NCI-H510A treated with DMSO at 0.1 percent for 48 hours (cell line): ENCODE measurements at regions not wholly inside any gene's neighbourhood (a gene's known extent, or its start where the extent isn't known, plus 50 kb on each side); places are given as distances from the start of the nearest gene placed in this dataset.
A peak's percentile ranks its signal among the peaks of the same experiment; 100 is the strongest.
"Not testable (repeated sequence)": the region's sequence is repeated elsewhere in the genome, so short reads cannot be mapped to it uniquely, and the experiment has no call there.

Source experiments
- DNase-seq: peaks from one replicate; lab custom pipeline; 2025; lab: John Stamatoyannopoulos, UW

DNA sequence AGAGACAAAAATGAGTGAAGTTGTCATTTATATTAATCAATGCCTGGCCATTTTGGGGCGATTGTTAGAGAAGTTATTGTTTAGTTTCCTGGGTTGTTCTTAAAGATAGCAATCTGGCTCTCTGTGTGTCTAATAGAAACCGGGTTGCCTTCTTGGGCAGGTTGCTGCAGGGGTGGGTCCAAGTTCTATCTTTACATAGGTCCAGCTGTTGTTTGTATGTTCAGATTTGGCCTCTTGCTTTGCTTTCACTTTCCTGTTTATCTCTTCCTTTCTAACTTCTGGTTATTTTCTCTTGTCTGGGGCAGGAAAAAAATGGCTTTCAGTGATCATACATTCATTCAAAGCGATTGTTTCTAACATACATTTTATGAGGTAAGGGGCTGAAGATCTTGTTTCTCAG is 128.4 kb upstream of the NOX3 start:
- no peak for DNase-seq

DNA sequence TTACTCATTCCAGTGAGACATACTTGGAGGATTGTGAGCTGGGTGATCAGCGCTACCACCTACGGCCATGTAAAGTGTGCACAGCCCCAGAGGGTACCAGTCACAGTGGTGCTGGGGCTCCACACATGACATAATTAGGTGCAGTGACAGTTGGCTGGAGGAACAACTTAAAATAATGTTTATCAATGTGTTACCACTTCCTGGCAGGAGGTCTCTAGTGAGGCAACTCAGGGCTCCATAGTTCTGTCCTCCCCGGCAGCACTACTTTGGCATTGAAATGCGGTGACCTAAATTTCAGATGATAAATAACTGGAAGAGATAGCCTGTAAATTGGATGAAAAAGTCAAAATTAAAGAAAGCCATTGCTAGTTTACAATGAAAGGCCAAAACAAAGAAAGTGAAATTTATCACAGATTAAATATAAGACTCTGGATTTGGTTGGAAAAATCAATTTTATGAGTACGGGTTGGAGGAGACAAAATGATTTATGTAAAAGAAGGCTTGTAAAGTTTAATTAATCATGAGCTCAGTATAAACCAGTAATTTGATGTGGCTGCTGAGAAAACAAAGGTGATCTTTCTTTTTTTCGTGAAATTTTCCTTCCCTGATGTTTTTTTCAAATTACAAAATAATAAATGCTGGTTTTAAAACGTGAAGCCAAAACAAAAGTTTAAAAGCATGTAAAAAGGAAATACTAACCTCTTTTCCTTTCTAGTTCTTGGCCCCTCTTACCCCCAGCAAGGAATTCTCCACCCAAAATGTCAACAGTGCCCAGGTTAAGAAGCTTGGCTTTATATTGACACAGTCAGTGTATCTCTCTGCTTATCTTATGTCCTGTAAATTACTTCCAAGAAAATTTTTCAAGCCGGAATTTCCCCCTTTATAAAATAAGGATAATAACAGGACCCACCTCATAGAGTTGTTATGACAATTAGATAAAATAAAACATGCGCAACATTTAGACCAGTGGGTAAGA is 126.7 kb upstream of the NOX3 start:
- no peak for DNase-seq

DNA sequence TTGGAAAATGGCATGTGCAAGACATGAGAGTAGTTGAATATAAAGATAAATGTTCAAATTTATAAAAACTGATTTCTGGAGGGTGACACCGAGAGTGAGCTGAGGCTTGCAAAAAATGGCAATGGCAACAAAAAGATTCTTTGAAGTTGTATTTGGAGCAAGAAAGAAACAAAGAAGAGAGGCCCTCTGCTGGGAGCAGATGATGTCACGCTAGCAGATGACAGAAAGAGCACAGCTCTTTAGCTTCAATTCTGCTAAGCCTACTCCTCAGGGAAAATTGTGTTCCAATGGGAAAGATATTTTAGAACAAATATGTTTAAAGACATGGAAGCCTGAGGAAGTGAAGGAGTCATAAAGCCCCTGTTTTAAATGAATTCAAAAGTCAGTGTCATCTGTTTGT is 125.3 kb upstream of the NOX3 start:
- no peak for DNase-seq

DNA sequence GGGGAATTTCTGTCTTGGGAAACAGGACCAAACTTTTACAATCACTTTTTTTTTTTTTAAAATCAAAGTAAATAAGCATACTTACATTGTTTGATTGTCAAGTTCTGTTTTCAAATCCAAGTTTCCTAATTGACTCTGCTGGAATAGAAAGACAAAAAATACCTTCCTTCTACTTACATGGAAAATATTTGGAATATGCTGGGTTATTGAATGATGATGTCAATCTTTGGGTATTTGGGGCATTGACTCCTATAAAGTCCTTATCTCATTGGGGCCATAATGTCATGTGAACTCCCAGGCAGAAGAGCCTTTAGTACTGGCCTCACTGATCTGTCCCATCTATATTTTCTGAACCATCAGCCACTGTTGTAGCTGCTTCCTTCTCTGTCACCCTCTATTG is 122.6 kb upstream of the NOX3 start:
- DNase-seq: no peak

DNA sequence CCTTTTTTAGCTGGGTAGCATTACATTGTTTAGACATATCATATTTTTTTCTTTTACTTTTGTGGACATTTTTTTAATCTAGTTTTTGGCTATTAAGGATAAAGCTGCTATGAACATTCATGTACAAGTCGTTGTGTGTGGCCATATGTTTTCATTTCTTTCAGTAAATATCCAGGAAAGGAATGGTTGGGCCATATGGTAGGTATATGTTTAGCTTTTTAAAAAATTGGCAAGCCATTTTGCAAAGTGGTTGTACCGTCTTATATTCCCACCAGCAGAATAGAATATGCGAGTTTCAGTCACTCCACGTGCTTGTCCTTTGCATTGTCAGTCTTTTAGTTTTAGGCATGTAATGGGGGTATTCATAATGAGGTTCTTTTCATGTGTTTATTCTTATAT is 106.3 kb upstream of the NOX3 start:
- no peak for DNase-seq

DNA sequence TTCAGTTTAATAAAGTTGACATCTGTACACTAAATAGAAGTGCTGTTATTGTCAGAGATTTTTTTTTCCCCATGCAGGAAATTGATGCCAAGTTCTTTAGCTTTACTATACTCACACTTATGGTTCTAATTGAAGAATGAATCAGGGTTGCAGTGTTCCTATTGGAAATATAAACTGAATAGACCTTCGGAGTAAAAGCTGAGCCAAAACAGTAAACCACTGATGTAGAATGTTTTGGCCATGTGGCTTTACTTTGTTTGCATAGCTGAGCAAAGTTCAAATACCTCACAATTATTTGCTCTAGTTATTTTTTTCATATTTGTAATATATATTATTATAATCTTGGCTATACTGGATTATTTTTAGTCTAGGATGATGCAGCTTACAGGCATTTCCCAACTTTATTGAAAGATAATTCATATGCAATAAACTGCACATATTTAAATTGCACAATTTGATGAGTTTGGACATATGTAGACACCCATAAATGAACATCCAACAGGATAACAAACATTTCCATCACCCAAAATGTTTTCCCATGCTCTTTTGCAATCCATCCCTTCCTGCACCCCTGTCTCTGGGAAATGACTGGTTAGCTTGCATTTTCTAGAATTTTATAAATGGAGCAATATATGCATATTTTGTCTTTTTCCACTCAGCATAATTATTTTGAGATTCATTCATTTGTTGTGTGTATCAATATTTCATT is 105.8 kb upstream of the NOX3 start:
- no peak for DNase-seq

DNA sequence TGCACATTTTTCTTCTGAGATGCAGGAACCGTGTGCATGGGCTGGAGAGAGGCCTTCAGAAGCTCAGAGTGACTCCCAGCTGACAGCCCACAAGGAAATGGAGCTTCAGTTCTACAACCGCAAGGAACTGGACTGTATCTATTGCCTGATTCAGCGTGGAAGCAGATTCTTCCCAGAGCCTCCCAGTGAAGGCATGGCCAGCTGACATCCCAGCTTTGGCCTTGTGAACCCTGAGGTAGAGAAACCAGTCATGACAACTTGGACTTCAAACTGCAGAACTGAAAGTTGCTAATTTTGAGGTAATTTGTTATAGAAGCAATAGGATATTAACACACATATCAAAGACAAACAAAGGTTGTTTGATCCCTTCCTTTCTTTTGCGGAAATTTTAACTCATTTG is 94.3 kb upstream of the NOX3 start:
- no peak for DNase-seq

DNA sequence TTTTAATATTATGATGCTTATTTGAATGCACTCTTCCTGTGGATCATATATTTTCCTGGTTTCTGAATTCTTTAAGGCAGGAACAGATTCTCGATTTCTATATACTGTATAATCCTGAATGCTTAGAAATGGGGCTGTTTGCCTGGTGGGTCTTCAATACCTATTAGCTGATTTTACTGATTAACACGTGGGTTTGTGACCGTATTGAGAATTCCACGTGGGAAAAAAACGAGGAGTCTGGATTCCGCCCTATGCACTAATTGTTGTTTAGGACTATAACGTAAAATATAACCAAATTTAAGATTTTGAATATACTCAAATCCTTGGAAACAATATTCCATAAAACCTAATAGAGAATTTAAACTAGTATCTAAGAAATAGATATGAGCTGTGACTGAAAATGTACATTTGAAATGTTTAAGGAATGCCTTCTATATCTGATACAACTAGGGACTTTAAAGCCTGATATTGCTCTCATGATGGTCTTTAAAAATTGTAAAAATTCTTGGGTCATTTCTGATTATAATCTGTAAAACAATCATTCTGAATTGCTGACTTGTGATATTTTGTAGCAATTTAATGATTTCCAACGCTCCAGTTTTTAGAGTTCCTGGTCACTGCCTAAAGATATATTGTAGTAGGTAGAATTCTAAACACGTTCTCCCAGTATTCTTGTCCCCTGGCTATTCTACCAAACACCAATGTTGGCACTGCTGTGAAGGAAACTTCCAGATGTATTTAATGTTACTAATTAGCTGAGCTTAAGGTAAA is 93.6 kb upstream of the NOX3 start:
- DNase-seq: no peak

DNA sequence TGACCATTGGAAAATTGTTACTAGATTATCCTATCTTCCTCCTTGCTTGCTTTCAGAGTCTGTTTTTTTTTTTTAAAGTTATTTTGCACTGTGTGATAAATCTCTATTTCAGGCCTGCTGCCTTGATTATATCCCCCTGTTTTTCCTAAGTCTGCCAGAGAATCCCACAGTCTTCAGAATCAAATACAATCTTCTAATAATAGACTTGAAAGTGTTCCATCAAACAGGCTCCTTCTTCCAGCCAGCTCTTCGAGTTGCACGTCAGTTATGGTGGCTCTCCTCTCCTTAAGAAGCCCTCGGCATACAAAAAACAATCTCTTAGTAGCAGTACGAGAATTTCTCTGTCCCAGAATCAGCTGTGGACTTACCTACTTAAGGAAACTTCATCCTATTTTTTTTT is 92.9 kb upstream of the NOX3 start:
- DNase-seq: no peak

DNA sequence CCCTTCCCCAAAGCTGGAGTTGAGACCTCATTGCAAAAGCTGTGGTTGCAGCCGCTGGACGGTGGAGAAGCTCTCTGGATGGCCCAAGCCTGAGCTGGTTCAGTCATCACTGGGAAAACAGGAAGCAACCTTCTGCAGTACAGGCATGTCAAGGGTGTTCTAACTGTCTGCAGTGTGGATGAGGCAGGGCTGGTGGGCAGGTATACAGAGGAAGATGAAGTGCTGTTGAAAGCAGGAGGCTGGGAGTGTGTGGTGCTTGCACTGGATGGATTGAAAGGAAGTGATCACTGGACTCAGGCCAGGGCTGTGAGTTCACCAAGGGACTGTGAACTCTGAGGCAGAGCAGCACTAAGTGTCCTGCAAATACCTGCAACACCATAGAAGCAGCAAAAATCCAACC is 89.0 kb upstream of the NOX3 start:
- DNase-seq: no peak

DNA sequence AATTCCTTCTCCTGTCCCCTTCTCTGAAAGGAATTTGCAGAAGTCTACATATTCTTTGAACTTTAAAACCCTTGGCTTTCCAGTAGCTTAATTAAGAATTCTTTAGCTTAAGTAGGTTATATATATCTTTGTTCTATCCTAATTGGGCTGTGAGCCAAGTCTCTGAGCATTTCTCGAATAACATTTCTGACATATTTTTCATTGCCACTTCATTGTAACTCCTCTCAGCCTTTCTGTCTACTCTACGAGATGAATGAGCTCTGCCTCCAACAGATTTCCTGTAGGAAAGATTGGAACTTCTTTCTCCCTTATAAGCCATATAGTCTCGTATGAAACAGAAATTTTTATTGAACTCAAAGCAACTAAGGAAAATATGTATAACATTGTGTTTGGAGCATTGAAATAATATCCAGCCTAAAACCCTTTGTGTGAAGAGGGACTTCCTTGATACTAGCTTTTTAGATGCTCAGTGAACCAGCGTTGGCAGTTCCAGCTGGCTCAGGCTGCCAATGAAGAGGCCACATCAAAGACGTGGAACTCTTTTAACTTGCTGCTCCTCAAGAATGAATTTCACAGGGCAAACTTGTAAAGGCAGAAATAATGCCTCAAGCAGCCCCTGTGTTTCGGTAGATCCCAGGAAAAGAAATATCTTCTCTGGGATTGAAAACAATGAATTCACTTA is 87.7 kb upstream of the NOX3 start:
- no peak for DNase-seq

DNA sequence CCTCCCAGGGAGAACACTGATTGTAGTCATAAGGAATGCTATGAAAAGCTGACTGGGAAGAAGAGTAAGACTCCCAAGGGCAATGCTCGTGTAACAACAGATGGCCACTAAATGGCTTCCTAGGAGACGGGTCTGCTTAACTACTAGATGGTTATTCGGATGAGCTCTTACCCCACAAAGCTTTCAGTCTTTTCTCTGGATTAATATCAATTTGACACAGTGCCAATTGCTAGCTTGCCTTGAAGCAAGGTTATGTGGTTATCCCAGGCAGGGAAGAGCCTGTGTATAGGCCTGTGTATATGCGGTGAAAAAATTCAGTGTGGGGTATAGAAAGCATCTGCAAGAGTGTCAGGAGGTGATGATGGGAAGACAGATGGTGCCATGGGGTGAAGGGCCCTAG is 86.4 kb upstream of the NOX3 start:
- no peak for DNase-seq

DNA sequence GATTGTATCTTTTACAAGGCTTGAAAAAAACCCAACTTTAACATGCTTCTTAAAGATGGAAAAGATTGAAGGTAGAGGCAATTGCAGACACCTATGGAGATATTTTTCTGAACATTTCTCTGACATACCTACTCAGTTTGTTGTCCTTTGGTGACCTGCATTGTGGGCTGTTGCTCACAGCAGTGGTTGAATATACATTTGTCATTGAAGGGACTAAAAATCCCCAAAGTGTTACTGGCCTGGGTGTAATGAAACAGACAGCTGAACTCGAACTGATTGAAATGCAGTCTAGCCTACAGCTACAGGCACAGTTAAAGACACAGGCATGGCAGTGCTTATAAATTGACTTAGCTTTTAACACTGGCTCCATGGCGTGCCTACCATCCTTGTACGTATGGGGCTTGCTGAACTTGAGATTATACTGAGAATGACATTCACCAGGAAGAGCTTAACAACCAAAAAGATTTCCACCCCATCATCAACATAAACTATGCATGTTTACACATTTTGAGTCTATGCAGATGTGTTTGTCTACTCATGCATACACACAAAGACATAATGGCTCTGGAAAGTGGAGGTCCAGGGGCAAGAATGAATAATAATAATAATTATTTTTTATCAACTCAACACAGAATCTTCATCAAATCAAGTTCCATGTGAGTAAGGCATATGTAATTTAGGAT is 83.2 kb upstream of the NOX3 start:
- no peak for DNase-seq

DNA sequence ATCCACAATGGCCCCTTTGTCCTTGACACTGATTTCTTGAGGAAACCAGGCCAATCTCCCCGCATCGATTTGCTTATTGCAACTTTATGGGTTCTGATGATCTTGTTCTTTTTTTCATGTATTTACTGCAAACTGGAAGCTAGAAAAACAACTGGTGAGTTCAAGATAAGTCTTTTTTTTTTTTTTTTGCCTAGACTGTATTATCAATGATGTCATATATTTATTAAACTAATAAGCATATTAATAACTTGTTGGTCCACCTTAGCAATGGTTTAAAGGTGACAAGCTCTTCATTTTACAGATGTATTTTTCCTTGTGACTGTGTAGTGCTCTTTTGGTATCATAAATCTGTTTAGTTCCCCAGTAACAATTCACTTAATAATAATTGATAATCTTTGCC is 79.0 kb upstream of the NOX3 start:
- DNase-seq: no peak

DNA sequence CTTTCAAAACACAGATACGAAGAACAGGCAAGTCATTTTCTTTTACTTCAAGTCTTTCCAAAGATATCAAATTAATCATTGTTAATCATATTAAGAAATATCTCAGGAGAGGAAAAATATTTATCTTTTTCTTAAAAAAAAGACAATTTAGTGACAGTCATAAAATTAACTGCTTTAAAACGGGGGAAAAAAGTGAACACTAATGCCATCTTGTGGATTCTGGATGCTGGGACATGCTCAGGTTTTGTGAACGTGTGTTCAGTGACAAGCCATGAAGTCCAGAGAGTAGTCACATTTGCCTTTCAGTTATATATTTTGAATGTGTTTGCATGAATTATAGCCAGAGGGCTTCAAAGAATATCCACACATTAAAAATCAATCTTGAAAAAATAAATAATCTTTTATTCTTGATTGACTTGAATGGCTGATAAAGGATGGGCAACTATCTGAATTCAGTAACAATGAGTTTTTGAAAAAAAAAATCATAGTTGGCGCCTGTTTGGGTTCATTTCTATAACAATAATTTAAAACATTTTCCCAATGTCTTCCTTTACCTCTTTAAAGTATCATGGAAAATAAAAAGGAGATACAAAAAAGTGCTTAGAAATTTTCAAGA is 74.7 kb upstream of the NOX3 start:
- DNase-seq: peak; percentile 16

DNA sequence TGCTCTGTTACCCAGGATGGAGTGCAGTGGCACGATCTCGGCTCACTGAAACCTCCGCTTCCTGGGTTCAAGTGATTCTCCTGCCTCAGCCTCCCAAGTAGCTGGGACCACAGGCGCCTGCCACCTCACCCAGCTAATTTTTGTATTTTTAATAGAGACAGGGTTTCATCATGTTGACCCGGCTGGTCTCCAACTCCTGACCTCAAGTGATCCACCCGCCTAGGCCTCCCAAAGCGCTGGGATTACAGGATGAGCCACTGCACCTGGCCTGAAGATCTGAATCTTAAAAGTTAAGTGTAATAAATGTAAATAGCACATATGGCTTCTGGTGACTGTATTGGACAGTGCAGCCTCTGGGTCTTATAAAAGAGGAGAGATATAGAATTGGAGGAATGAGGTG is 74.2 kb upstream of the NOX3 start:
- not testable (repeated sequence) for DNase-seq

DNA sequence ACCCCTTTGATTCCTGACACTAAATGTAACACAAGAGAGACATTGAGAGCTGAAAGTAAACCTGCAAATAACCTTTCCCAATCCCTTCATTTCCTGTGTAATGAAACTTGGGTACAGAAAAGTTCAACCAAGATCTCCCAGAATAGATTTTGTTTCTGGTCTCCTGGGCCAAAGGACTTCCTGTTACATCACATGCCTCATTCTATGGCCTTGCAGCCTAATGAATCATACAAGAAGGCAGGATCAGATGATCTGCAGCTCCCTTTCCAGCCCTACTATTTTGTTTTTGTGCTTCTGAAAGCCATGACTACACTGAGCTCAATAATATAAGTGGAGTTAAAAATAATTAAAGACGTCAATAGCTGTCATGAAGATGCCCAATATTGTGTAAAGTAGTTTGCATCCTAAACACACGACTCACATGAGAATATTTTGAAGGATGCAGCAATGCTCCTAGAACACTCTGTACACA is 73.4 kb upstream of the NOX3 start:
- DNase-seq: no peak

DNA sequence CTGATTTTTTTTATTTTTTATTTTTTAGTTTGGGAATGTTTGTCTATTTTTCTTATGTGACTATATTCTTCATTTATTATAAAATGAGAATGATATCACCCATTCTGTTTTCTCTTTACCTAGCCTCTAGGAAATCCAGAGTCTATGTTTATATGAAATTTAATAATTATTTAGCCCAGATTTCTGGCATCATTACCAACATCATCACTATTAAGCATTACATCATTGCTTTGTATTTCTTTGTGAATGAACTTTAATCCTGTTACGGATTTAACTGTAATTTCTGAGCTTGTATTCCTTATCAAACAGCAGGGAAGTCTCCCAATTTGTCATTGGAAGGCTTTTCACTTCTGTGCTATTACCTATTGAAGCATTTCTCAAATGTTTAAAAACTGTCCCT is 72.7 kb upstream of the NOX3 start:
- no peak for DNase-seq

DNA sequence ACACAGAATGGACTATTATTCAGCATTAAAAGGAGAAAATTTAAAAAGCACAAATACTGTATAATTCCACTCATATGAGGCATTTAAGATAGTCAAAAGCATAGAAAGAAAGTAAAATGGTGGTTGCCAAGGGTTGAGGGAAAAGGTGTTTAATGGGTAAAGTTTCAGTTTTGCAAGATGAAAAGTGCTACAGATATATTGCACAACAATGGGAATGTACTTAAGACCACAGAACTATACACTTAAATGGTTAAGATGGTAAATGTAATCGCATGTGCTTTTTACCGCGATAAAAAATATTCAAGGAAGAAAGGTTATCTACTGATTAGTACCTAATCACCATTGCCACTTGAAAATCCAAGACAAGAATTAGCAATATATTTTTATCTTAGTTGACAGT is 71.8 kb upstream of the NOX3 start:
- no peak for DNase-seq

DNA sequence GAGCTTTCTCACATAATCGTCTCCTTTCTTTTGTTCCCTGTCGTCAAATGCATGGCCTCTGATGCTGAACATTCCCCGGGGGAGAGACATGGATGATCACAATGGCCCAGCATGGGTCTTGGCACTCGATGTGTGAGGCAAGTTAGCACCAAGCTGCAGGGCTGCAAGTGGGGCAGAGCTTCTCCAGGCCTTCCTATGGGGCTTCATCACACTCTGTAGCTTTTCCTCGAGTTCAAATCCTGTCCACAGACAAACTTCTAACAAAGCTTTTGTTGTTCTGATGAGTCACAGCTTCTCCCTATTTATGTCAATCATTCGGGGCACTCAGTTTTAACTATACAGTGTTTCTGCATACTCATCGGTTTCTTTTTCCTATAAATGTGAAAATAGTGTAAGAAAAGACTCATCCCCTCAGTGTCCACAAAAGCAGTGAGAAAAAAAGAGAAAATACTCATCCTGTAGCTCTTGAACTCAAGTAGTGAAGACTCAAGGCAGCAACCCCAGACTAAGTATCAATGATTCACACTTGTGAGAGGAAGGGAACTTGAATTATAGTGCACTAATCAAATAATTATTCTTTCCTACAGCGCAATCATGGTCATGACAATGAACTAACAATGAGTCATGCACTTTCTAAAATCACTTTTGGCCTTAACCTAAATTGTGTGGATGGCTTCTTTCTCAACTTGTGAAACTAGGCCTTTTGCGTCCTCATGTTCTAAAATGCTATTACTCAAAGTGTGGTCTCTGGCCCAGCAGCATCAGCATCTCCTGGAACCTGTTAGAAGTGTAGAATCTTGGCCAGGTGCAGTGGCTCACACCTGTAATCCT is 68.4 kb upstream of the NOX3 start:
- no peak for DNase-seq
